GM21515 (cell line): ENCODE measurements at regions not wholly inside any gene's neighbourhood (a gene's known extent, or its start where the extent isn't known, plus 50 kb on each side); places are given as distances from the start of the nearest gene placed in this dataset.

Experiments
- ATAC-seq: cut with Tn5 transposase; IDR thresholded peaks from one replicate; pipeline ENCODE4 v1.9.1; 2021; ENCODE audit not compliant: unreplicated experiment

GRCh38 chr4:153997516-153997915 lies 208.6 kb upstream of the SFRP2 start:
- no peak for ATAC-seq

GRCh38 chr4:153989505-153989904 lies 200.6 kb upstream of the SFRP2 start:
- no peak for ATAC-seq

- ATAC-seq, result no peak
These were observed 199.8 kb upstream of the SFRP2 start for GRCh38 chr4:153988492-153989363.

GRCh38 chr4:153987291-153987690 lies 198.4 kb upstream of the SFRP2 start:
- ATAC-seq, result no peak

GRCh38 chr4:153976954-153977353 lies 188.1 kb upstream of the SFRP2 start:
- ATAC-seq, result no peak

- no peak for ATAC-seq
These were observed 185.6 kb upstream of the SFRP2 start for GRCh38 chr4:153974452-153974851.

- ATAC-seq, result no peak
These were observed 185.1 kb upstream of the SFRP2 start for GRCh38 chr4:153973942-153974341.

GRCh38 chr4:153971899-153972298 lies 183.0 kb upstream of the SFRP2 start:
- ATAC-seq, result no peak

- ATAC-seq, result no peak
These were observed 181.3 kb upstream of the SFRP2 start for GRCh38 chr4:153970169-153970568.

- ATAC-seq, result no peak
These were observed 180.7 kb upstream of the SFRP2 start for GRCh38 chr4:153969542-153969941.

- ATAC-seq, result no peak
These were observed 177.8 kb upstream of the SFRP2 start for GRCh38 chr4:153966641-153967040.

GRCh38 chr4:153963216-153963615 lies 174.3 kb upstream of the SFRP2 start:
- ATAC-seq, result no peak

- no peak for ATAC-seq
These were observed 173.6 kb upstream of the SFRP2 start for GRCh38 chr4:153962311-153963039.

- ATAC-seq, result no peak
These were observed 166.4 kb upstream of the SFRP2 start for GRCh38 chr4:153955327-153955726.

GRCh38 chr4:153954654-153955053 lies 165.8 kb upstream of the SFRP2 start:
- no peak for ATAC-seq

- ATAC-seq, result no peak
These were observed 161.5 kb upstream of the SFRP2 start for GRCh38 chr4:153950100-153950979.

GRCh38 chr4:153948041-153948440 lies 159.2 kb upstream of the SFRP2 start:
- no peak for ATAC-seq

GRCh38 chr4:153947124-153947523 lies 158.2 kb upstream of the SFRP2 start:
- ATAC-seq, result no peak

- ATAC-seq, result no peak
These were observed 156.8 kb upstream of the SFRP2 start for GRCh38 chr4:153945704-153946103.

GRCh38 chr4:153943738-153944415 lies 155.0 kb upstream of the SFRP2 start:
- ATAC-seq, result no peak

- no peak for ATAC-seq
These were observed 152.0 kb upstream of the SFRP2 start for GRCh38 chr4:153940916-153941315.
